HG03565 (cell line): ENCODE measurements at regions not wholly inside any gene's neighbourhood (a gene's known extent, or its start where the extent isn't known, plus 50 kb on each side); places are given as distances from the start of the nearest gene placed in this dataset.
"Not testable (repeated sequence)": the region's sequence is repeated elsewhere in the genome, so short reads cannot be mapped to it uniquely, and the experiment has no call there.

Experiments used
- ATAC-seq: cut with Tn5 transposase; IDR thresholded peaks from one replicate; pipeline ENCODE4 v1.9.1; 2021; ENCODE audit warnings: mild to moderate bottlenecking, moderate library complexity; ENCODE audit not compliant: unreplicated experiment

DNA sequence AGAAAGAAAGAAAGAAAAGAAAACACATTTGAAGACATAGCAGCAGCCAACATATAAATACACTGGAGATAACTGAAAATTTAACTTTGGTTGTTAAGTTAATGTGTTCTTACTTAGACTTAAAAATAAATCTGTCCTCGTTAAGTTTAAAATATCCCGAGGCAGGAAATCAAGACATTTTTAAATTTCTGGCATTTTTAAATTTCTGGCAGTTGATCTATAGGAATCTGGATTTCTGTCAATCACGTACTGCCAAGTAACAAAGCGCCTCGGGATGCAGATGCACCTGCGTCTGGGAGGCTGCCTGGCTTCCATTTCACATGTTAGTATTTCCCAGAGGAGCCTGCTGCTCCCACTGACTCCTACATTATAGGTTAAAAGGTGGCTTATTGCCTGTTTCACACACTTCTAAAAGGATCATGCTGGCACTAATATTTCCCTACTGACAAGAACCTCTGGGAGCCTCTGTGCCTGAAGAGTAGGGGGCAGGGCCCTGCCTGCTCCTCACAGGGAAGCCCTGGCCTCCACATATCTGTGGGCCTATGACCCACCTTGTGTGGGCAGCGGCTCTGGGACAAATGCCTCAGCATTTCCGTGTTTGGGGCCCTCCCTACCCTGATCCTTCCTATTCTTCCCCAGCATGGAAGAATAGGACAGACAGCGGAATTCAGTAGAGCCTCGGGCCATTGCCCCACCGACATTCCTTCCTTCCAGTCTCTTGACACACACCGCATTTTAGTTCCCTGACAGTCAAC, 62.8 kb upstream of the ATP12A start:
- no peak for ATAC-seq

- peak; percentile 80 for ATAC-seq
Observed at GRCh38 chr13:24618011-24618955, 61.9 kb upstream of the ATP12A start.

DNA sequence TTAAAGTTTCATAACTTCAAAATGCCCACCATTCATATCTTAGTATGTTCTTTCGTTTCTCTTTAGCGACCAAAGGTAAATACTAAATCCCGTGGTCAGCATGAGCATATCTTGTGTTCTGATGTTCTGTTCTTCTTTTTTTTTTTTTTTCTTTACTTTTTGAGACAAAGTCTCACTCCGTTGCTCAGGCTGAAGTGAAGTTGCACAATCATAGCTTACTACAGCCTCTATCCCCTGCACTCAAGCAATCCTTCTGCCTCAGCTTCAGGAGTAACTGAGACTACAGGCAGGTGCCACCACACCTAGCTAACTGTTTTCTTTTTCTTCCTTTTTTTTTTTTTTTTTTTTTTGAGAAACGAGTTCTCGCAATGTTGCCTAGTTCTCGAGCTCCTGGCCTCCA, 60.9 kb upstream of the ATP12A start:
- ATAC-seq: no peak

GRCh38 chr13:24622481-24623148, 57.6 kb upstream of the ATP12A start:
- not testable (repeated sequence) for ATAC-seq

DNA sequence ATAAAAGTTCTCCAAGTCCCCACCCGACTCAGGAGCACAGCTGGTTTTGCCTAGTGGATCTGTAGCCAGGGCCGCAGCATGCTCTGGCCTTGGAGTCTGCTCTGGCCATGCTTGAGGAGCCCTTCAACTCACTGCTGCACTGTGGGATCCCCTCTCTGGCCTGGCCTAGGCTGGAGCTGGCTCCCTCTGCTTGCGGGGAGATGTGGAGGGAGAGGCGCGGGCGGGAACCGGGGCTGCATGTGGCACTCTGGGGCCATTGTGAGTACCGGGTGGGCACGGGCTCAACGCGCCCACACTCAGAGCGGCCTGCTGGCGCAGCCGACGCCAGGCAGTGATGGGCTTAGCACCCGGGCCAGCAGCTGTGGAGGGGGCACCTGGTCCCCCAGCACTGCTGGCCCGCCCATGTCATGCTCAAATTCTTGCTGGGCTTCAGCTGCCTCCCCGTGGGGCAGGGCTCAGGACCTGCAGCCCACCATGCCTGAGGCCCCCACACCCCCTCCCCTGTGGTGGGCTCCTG, 57.0 kb upstream of the ATP12A start:
- ATAC-seq: no peak

DNA sequence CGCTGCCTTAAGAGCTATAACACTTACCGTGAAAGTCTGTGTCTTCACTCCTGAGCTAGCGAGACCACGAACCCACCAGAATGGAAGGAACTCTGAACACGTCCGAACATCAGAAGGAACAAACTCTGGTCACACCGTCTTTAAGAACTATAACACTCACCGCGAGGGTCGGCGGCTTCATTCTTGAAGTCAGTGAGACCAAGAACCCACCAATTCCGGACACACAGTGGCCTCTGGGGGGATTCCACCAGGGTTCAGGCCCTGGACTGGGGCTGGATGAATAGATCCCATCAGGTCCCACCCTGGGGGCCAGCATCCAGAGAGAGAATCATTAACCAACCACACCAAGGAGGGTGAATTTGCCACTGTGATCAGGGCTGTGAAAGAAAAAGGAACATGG, 55.8 kb upstream of the ATP12A start:
- no peak for ATAC-seq

DNA sequence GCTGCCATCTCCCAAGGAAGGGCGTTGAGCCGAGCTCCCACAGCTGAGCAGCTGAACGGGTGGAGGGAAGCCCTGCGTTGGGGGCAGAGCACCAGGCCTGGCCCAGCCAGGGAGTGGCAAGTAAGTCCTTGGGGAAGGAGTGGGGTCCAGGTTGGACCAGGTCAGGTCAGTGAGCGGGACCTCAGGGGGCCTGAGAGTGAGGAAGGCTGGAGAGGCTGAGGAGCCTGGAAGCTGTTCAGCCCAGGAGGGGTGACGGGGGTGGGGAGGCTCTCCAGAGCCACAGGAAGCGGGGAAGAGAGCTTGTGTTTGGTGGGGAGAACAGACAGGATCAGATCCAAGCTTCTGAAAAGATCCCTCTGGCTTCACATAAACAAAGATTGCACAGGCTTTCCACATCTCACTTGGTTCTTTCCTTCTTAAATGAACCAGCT, 55.4 kb upstream of the ATP12A start:
- ATAC-seq: no peak

GRCh38 chr13:24625331-24625731, 54.9 kb upstream of the ATP12A start:
- ATAC-seq: no peak

DNA sequence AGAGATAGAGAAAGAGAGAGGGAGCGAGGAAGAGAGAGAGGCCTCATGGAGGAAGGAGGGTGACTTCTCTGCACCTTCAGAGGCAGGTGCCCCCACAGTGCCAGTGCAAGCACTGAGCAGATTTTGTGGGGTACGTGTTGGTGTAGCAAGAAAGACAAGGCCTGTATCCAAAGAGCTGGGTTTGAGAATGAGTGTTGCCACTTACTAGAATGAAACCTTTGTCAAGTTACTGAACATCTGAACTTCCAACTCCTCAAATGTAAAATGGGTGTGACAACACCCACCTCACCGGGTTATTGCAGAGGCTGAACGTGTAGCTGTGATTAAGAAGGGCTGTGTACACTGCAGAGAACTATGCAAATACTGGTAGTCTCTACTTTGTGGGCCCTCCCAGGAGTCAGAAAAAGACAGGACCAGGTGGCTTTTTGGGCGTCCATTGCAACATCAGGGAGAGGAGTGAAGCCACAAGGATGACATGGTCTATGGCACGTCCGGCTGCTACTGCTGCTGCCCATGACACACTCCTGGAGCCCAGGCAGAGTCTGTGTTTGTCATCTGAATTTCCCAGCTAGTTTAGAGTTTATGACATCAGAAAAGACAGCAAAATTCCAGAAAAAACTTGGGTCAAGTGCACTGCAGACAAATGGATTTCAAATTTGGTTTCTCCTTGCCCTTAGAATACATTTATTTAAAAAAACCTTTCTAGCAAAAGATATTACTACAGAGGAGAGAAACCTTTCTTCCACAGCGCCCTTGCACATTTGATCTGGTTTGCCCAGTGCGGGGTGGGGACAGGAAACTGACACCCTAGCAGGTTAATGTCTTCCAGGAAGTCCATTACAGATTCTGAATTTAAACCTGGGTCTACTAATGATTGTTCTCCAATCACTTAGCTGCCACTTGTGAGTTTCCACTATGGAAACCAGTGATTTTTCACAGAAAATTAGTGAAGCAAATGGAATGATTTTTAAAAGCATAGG, 54.0 kb upstream of the ATP12A start:
- no peak for ATAC-seq

GRCh38 chr13:24627090-24627714, 53.0 kb upstream of the ATP12A start:
- no peak for ATAC-seq

DNA sequence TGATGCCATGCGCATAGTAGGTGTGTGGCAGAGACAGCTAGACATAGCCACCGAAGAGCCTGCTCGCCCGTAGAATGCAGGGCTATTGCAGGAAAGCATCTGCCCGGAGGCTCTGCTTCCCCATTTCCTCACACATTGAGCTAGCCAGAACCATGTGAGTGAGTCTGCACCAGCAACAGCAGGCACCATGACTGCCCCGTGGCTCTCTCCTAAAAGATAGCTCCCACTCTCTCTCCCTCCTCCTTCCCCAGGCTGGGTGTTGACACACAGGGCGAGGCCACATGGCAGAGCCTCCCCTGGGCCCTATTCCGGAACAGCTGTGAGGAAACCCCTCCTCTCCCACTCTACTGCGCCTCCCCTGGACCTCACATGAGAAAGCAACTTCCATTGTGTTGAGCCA, 52.3 kb upstream of the ATP12A start:
- ATAC-seq: no peak

GRCh38 chr13:24629320-24629719, 50.9 kb upstream of the ATP12A start:
- ATAC-seq: no peak

GRCh38 chr13:24630121-24630520, 50.1 kb upstream of the ATP12A start:
- ATAC-seq: no peak
